HL-60 (cell line): ENCODE measurements at regions not wholly inside any gene's neighbourhood (a gene's known extent, or its start where the extent isn't known, plus 50 kb on each side); places are given as distances from the start of the nearest gene placed in this dataset.

Experiments
- GABPA ChIP-seq: IDR thresholded peaks from 2 replicates; pipeline ENCODE4 v1.6.1; 2012; ENCODE audit warnings: low read depth
- POLR2AphosphoS5 ChIP-seq: IDR thresholded peaks from 2 replicates; pipeline ENCODE4 v1.6.1; 2012; ENCODE audit warnings: low read depth
- SPI1 ChIP-seq: IDR thresholded peaks from 2 replicates; pipeline ENCODE4 v1.6.1; 2012; ENCODE audit warnings: low read depth, mild to moderate bottlenecking, borderline replicate concordance
- TF ChIP-seq, protein P1 (sequence below): IDR thresholded peaks from 2 replicates; pipeline ENCODE4 v1.6.1; 2012; ENCODE audit warnings: low read depth; ENCODE audit not compliant: insufficient replicate concordance
- TF ChIP-seq, protein P2 (sequence below): IDR thresholded peaks from one replicate; pipeline ENCODE4 v1.5.1; 2011; ENCODE audit warnings: low read length, control low read depth, inconsistent platforms; ENCODE audit not compliant: insufficient read depth

DNA sequence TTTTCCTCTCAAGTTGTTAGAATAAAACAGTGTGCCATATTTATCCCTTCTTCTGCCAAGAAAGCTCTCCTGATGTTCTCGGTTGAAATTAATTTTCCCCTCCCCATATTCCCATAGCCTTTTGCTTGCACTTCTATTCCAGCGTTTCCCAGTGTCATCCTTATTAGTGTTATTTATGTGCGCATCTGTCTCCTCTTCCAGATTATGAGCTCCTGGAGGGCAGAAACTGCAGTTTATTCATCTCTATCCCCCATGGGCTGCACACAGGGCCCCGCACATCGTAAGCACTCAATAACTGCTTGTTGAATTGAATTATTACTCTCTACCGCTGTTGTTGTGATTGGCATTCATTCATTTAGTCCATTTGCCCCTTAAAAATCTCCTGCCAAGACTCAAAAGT is 149.4 kb downstream of the SOX3 start:
- TF ChIP-seq POLR2AphosphoS5 (no peak), GABPA (no peak), SPI1 (no peak)
- TF ChIP-seq, protein P1, sequence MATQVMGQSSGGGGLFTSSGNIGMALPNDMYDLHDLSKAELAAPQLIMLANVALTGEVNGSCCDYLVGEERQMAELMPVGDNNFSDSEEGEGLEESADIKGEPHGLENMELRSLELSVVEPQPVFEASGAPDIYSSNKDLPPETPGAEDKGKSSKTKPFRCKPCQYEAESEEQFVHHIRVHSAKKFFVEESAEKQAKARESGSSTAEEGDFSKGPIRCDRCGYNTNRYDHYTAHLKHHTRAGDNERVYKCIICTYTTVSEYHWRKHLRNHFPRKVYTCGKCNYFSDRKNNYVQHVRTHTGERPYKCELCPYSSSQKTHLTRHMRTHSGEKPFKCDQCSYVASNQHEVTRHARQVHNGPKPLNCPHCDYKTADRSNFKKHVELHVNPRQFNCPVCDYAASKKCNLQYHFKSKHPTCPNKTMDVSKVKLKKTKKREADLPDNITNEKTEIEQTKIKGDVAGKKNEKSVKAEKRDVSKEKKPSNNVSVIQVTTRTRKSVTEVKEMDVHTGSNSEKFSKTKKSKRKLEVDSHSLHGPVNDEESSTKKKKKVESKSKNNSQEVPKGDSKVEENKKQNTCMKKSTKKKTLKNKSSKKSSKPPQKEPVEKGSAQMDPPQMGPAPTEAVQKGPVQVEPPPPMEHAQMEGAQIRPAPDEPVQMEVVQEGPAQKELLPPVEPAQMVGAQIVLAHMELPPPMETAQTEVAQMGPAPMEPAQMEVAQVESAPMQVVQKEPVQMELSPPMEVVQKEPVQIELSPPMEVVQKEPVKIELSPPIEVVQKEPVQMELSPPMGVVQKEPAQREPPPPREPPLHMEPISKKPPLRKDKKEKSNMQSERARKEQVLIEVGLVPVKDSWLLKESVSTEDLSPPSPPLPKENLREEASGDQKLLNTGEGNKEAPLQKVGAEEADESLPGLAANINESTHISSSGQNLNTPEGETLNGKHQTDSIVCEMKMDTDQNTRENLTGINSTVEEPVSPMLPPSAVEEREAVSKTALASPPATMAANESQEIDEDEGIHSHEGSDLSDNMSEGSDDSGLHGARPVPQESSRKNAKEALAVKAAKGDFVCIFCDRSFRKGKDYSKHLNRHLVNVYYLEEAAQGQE = no peak
- TF ChIP-seq, protein P2, sequence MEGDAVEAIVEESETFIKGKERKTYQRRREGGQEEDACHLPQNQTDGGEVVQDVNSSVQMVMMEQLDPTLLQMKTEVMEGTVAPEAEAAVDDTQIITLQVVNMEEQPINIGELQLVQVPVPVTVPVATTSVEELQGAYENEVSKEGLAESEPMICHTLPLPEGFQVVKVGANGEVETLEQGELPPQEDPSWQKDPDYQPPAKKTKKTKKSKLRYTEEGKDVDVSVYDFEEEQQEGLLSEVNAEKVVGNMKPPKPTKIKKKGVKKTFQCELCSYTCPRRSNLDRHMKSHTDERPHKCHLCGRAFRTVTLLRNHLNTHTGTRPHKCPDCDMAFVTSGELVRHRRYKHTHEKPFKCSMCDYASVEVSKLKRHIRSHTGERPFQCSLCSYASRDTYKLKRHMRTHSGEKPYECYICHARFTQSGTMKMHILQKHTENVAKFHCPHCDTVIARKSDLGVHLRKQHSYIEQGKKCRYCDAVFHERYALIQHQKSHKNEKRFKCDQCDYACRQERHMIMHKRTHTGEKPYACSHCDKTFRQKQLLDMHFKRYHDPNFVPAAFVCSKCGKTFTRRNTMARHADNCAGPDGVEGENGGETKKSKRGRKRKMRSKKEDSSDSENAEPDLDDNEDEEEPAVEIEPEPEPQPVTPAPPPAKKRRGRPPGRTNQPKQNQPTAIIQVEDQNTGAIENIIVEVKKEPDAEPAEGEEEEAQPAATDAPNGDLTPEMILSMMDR = no peak
